DMS 273 (cell line): ENCODE measurements at regions not wholly inside any gene's neighbourhood (a gene's known extent, or its start where the extent isn't known, plus 50 kb on each side); places are given as distances from the start of the nearest gene placed in this dataset.
"Not testable (repeated sequence)": the region's sequence is repeated elsewhere in the genome, so short reads cannot be mapped to it uniquely, and the experiment has no call there.

Source experiments
- DNase-seq: peaks from one replicate; lab custom pipeline; 2025; ENCODE audit not compliant: unreplicated experiment; lab: John Stamatoyannopoulos, UW

GRCh38 chr2:61774351-61774750 lies 79.5 kb downstream of the FAM161A start:
- DNase-seq: no peak

GRCh38 chr2:61771904-61772845 lies 81.7 kb downstream of the FAM161A start:
- no peak for DNase-seq

GRCh38 chr2:61770746-61771145 lies 83.1 kb downstream of the FAM161A start:
- DNase-seq: no peak

- no peak for DNase-seq
These were observed 83.6 kb downstream of the FAM161A start for GRCh38 chr2:61770298-61770697.

GRCh38 chr2:61769093-61769675 lies 84.7 kb downstream of the FAM161A start:
- DNase-seq: no peak

- DNase-seq: peak; percentile 99
These were observed 89.6 kb downstream of the FAM161A start for GRCh38 chr2:61764035-61764800.

- peak; percentile 94 for DNase-seq
These were observed 90.2 kb downstream of the FAM161A start for GRCh38 chr2:61763605-61764034.

GRCh38 chr2:61762292-61762691 lies 91.6 kb downstream of the FAM161A start:
- no peak for DNase-seq

GRCh38 chr2:61759718-61760117 lies 94.1 kb downstream of the FAM161A start:
- no peak for DNase-seq

- no peak for DNase-seq
These were observed 94.9 kb downstream of the FAM161A start for GRCh38 chr2:61759005-61759404.

- DNase-seq: no peak
These were observed 95.7 kb downstream of the FAM161A start for GRCh38 chr2:61758159-61758558.

- DNase-seq: no peak
These were observed 100.3 kb downstream of the FAM161A start for GRCh38 chr2:61753512-61753911.

- DNase-seq: no peak
These were observed 103.2 kb downstream of the FAM161A start for GRCh38 chr2:61750624-61751023.

- no peak for DNase-seq
These were observed 110.9 kb downstream of the FAM161A start for GRCh38 chr2:61742955-61743354.

- no peak for DNase-seq
These were observed 116.0 kb downstream of the FAM161A start for GRCh38 chr2:61737841-61738240.

GRCh38 chr2:61736953-61737352 lies 116.9 kb downstream of the FAM161A start:
- DNase-seq: no peak

GRCh38 chr2:61733563-61733962 lies 120.3 kb downstream of the FAM161A start:
- DNase-seq: no peak

- no peak for DNase-seq
These were observed 121.1 kb downstream of the FAM161A start for GRCh38 chr2:61732787-61733186.

GRCh38 chr2:61727746-61728145 lies 126.1 kb downstream of the FAM161A start:
- DNase-seq: no peak

GRCh38 chr2:61726456-61727209 lies 127.2 kb downstream of the FAM161A start:
- no peak for DNase-seq

GRCh38 chr2:61723364-61723763 lies 130.5 kb downstream of the FAM161A start:
- not testable (repeated sequence) for DNase-seq
